ENCODE measurements at regions not wholly inside any gene's neighbourhood (a gene's known extent, or its start where the extent isn't known, plus 50 kb on each side); places are given as distances from the start of the nearest gene placed in this dataset.

DNA sequence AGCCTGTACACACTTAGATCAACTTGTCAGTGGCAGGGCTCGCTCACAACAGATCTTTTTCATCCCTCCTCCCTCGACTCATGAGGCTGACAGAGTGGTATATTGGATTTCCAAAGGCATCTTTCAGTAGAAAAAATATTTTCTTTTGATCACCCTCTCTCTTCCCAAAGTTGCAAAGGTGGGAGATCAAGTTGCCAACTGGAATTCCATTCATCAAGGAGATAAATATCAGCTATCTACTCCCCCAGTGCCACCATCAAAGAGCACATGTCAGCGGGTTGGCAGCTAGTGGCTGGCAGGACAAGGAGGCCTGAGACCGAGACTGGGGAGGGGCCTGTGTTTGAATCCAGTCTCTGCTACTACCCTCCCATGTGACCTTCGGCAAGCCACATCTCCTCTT lies 539.7 kb upstream of the CDH11 start:
- TF ChIP-seq GATA2 (IDR thresholded peaks at IDR 0.05; ENCODE audit: low read depth, low read length) (no peak), GATA3 (IDR thresholded peaks at IDR 0.05; ENCODE audit: low read depth, low read length) (no peak)
